ENCODE measurements at regions not wholly inside any gene's neighbourhood (a gene's known extent, or its start where the extent isn't known, plus 50 kb on each side); places are given as distances from the start of the nearest gene placed in this dataset.

DNA sequence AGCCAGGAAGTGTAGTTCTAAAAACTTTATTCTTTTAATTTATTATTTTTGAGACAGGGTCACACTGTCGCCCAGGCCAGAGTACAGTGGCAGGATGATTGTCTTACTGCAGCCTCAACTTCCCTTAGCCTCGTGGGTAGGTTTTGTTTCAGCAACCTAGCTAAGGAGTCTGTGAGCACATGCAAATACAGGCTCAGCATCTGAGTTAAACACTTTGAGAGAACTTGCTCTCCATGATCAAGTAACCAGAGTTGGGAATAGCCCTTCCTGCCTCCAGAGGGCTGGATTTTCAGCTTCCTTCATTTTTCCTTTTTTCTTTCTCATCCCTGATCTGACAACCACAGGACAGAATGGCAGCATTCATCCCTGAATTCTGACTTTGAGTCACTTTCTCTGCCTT is 871.3 kb downstream of the GALC start:
- no peaks in the 10 kb centered on the region for H3K4me1 ChIP-seq (ENCODE audit: insufficient read depth, low read length)
- intact Hi-C loops (cut with micrococcal nuclease; ENCODE audit: unreplicated experiment) (loop anchor here (10.0 kb wide), 1 partner anchor 83 kb away; no protein-coding TSS in a partner anchor), in situ Hi-C loops (cut with HindIII; ENCODE audit: extremely low pct_ligation_motif_present, low pct_unique_long_range_greater_than_20kb) (no loop called here)
- H3K9me3 ChIP-seq (ENCODE audit: low read length): no peaks in the 10 kb centered on the region
- no peak overlapping the region for H3K4me2 ChIP-seq (ENCODE audit: low read depth, low read length)
- H3K9ac ChIP-seq (ENCODE audit: insufficient read depth, low read depth, low read length): no peak overlapping the region
- 0% methylated on average over 2 of the region's 2 CpGs for whole genome bisulfite sequencing (ENCODE audit: low lambda C conversion rate)
- TF ChIP-seq SOX13 (IDR thresholded peaks at IDR 0.05): no peak
- TF ChIP-seq SOX13 (CRISPR knock-in tag; conservative IDR thresholded peaks at IDR 0.05 in 1 of 2, IDR thresholded peaks at IDR 0.05 in 1 of 2): no peak
- TF ChIP-seq, protein P1, sequence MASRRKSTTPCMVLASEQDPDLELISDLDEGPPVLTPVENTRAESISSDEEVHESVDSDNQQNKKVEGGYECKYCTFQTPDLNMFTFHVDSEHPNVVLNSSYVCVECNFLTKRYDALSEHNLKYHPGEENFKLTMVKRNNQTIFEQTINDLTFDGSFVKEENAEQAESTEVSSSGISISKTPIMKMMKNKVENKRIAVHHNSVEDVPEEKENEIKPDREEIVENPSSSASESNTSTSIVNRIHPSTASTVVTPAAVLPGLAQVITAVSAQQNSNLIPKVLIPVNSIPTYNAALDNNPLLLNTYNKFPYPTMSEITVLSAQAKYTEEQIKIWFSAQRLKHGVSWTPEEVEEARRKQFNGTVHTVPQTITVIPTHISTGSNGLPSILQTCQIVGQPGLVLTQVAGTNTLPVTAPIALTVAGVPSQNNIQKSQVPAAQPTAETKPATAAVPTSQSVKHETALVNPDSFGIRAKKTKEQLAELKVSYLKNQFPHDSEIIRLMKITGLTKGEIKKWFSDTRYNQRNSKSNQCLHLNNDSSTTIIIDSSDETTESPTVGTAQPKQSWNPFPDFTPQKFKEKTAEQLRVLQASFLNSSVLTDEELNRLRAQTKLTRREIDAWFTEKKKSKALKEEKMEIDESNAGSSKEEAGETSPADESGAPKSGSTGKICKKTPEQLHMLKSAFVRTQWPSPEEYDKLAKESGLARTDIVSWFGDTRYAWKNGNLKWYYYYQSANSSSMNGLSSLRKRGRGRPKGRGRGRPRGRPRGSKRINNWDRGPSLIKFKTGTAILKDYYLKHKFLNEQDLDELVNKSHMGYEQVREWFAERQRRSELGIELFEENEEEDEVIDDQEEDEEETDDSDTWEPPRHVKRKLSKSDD (CRISPR knock-in tag; IDR thresholded peaks at IDR 0.05; ENCODE audit: low read depth): no peak
- TF ChIP-seq MAFG (CRISPR knock-in tag; IDR thresholded peaks at IDR 0.05): no peak
- TF ChIP-seq EHMT2 (IDR thresholded peaks at IDR 0.05; ENCODE audit: borderline replicate concordance, low read depth, low read length): no peak
- TF ChIP-seq TBX3 (IDR thresholded peaks at IDR 0.05; ENCODE audit: borderline replicate concordance): no peak
- no peak for TF ChIP-seq ZNF280D (CRISPR knock-in tag; IDR thresholded peaks at IDR 0.05)
- no peak for TF ChIP-seq ZNF543 (CRISPR knock-in tag; IDR thresholded peaks at IDR 0.05)
- no peak for TF ChIP-seq ERF (CRISPR knock-in tag; IDR thresholded peaks at IDR 0.05)
- no peak for TF ChIP-seq REL (CRISPR knock-in tag; conservative IDR thresholded peaks at IDR 0.05)
- TF ChIP-seq ZNF10 (CRISPR knock-in tag; IDR thresholded peaks at IDR 0.05; ENCODE audit: borderline replicate concordance, low read depth): no peak
- no peak for TF ChIP-seq MYNN (CRISPR knock-in tag; IDR thresholded peaks at IDR 0.05; ENCODE audit: low read depth)
- TF ChIP-seq ZNF256 (CRISPR knock-in tag; conservative IDR thresholded peaks at IDR 0.05): no peak
- TF ChIP-seq PHB2 (IDR thresholded peaks at IDR 0.05; ENCODE audit: partially characterized antibody): no peak
- TF ChIP-seq ZNF350 (CRISPR knock-in tag; IDR thresholded peaks at IDR 0.05; ENCODE audit: borderline replicate concordance, low read depth): no peak
- TF ChIP-seq ZNF138 (CRISPR knock-in tag; IDR thresholded peaks at IDR 0.05; ENCODE audit: low read depth): no peak
- no TSS peak for BruUV-seq (replicated peaks)
- H4K20me1 ChIP-seq (ENCODE audit: insufficient read depth, low read length): no peaks in the 10 kb centered on the region
- no peak overlapping the region for H3K4me3 ChIP-seq (replicated peaks in 1 of 3; ENCODE audit: insufficient read depth in 1 of 3, low read depth in 2 of 3, low read length in 3 of 3)
- H3K79me2 ChIP-seq (ENCODE audit: insufficient read depth, low read length): no peaks in the 10 kb centered on the region
- ChIA-PET CTCF (ENCODE audit: low intra/inter-chr PET ratio, low total read pairs) (no interaction called here), POLR2A (no interaction called here)
- no peak overlapping the region for H2AFZ ChIP-seq (ENCODE audit: low read length)
- H3K27me3 ChIP-seq (ENCODE audit: control insufficient read depth in 1 of 2, insufficient read depth in 2 of 2, low read length in 2 of 2): no peaks in the 10 kb centered on the region
- ATAC-seq: no peak
- no peak for DNase-seq (ENCODE audit: low spot score)
- no peaks in the 10 kb centered on the region for H3K36me3 ChIP-seq (replicated peaks in 1 of 2; ENCODE audit: control insufficient read depth in 1 of 2, insufficient read depth in 2 of 2, low read length in 2 of 2)
- FAIRE-seq: no peak
- H3K27ac ChIP-seq (ENCODE audit: extremely low read length, insufficient read depth, low read length): no peak overlapping the region
